Heart right ventricle (tissue), 16 donors: ENCODE measurements at regions not wholly inside any gene's neighbourhood (a gene's known extent, or its start where the extent isn't known, plus 50 kb on each side); places are given as distances from the start of the nearest gene placed in this dataset.
A peak's percentile ranks its signal among the peaks of the same experiment; 100 is the strongest.

ENCODE experiments used
- ATAC-seq, 8 donors: fragments of 200-7000 bp; cut with Tn5 transposase; one replicate each; pipeline ENCODE4 v1.9.1; 2020; ENCODE audit warnings: mild to moderate bottlenecking in 8 of 8, moderate library complexity in 8 of 8, moderate number of reproducible peaks in 1 of 8
- DNase-seq, 2 donors: peaks; one replicate each; pipeline ENCODE4 v3.0.0-alpha.2; 2020
- H3K27ac ChIP-seq, 10 donors: fragments of 200-600 bp; sonication (generic) in 2 of 10; one replicate each; pipeline versions ENCODE4 v1.5.0 to v1.8.0; 2020 to 2022; ENCODE audit warnings: mild to moderate bottlenecking in 3 of 10
- H3K27me3 ChIP-seq, 7 donors: fragments of 200-600 bp; one replicate each; pipeline ENCODE4 v1.8.0; 2021 to 2022; ENCODE audit warnings: mild to moderate bottlenecking in 2 of 7
- H3K36me3 ChIP-seq, 9 donors: fragments of 200-600 bp; sonication (generic) in 1 of 9; one replicate each; pipeline versions ENCODE4 v1.5.0 to v1.8.0; 2020 to 2022; ENCODE audit warnings: mild to moderate bottlenecking in 2 of 9
- H3K4me1 ChIP-seq, 9 donors: fragments of 200-600 bp; sonication (generic) in 1 of 9; one replicate each; pipeline versions ENCODE4 v1.5.0 to v1.8.0; 2020 to 2022; ENCODE audit warnings: mild to moderate bottlenecking in 4 of 9
- H3K4me3 ChIP-seq, 10 donors: fragments of 200-600 bp; sonication (generic) in 2 of 10; one replicate each; pipeline versions ENCODE4 v1.5.0 to v1.8.0; 2020 to 2022; ENCODE audit warnings: mild to moderate bottlenecking in 7 of 10, moderate library complexity in 2 of 10
- H3K9me3 ChIP-seq, 11 donors: fragments of 200-600 bp in 10 of 11; sonication (generic) in 2 of 11; one replicate each; pipeline versions ENCODE4 v1.5.0 to v1.8.0; 2013 to 2022; ENCODE audit warnings: mild to moderate bottlenecking in 2 of 11, control low read depth in 1 of 11, moderate library complexity in 1 of 11
- CTCF ChIP-seq, 9 donors: fragments of 200-600 bp; sonication (generic) in 2 of 9; IDR thresholded peaks; one replicate each; pipeline versions ENCODE4 v1.5.0 to v1.8.0; 2021 to 2022; ENCODE audit warnings: antibody characterized with exemption in 9 of 9, mild to moderate bottlenecking in 5 of 9, moderate library complexity in 1 of 9
- WGBS, 2 donors: extraction: QIAGEN DNeasy Blood & Tissue Kit; methylation state at CpG; one replicate each; pipeline ENCODE4 v1.1.7; 2013; ENCODE audit warnings: inconsistent platforms in 1 of 2; 5-methylcytosine and 5-hydroxymethylcytosine counted together
- intact Hi-C, 10 donors: fragments of 100-400 bp; cut with DNase I; formaldehyde crosslinking; loops; one replicate each; pipeline versions ENCODE4 v1.11.1 to v1.14.2; 2022
- donor health status: Arrhythmogenic right ventricular cardiomyopathy.
- donor health status: ischemic (EF 13 %, LVEDD 7.1; RV severe dilation, severe dysfunction).
- donor health status: healthy with polysubstance abuse.
- donor health status: DM: no; HTN: yes; CAD: no.
- donor health status: DM: no; HTN: no; CAD: no.
- donor health status: ischemic (EF 25% LVEDD 6.9; RV normal size, moderate dysfunction).
- donor health status: ischemic (EF 25% LVEDD 5.7; RV mildly dilated, moderate dysfunction).
- donor health status: healthy.
- donor health status: DM: yes; HTN: yes; CAD: no.
- donor health status: Ischemic cardiomyopathy.
- donor health status: ischemic (EF 35%, LVEDD 5.7; RV mildly dilated, moderate dysfunction).
- donor health status: nonischemic (EF 11% LVEDD 7.7; RV severe dilation, severe dysfunction).
- donor health status: DM: yes; HTN: yes; CAD: no.
- donor health status: PGD.
- donor health status: ischemic (EF 29% LVEDD 5.4; RV normal size, mild dysfunction).
- donor health status: nonischemic (EF 23%, LVEDD 6.1; RV moderate dilation, normal function).

- Histone ChIP-seq H3K4me3 (no peak overlapping the region), H3K27me3 (peaks cover 0 to 4% (median 0%) of the 10 kb centered on the region in 7 donors), H3K27ac (peak overlapping the region in 1 of 10 donors; percentile 7), H3K36me3 (no peaks in the 10 kb centered on the region), H3K4me1 (peaks cover 0 to 9% (median 0%) of the 10 kb centered on the region in 9 donors), H3K9me3 (no peaks in the 10 kb centered on the region)
- intact Hi-C loops, result no loop called here
- 52 to 60% methylated on average over 5 of the region's 5 CpGs for WGBS, 2 donors
- ATAC-seq, result peak in 2 of 8 donors; percentile 24 to 46
- DNase-seq, result no peak
- TF ChIP-seq CTCF (IDR thresholded peaks at IDR 0.05), result no peak
Measured at GRCh38 chr7:40996233-40996677, 706.6 kb downstream of the INHBA start.

GRCh38 chr7:40990841-40991240, 712.0 kb downstream of the INHBA start:
- H3K27ac ChIP-seq, result peak overlapping the region in 1 of 10 donors; percentile 15

GRCh38 chr7:40987571-40987970, 715.3 kb downstream of the INHBA start:
- intact Hi-C loops, result no loop called here

More at GRCh38 chr7:40990841-40991240, 712.0 kb downstream of the INHBA start:
- H3K4me1 ChIP-seq, result no peaks in the 10 kb centered on the region
- no peak overlapping the region for H3K4me3 ChIP-seq
- H3K9me3 ChIP-seq, result no peaks in the 10 kb centered on the region
- TF ChIP-seq CTCF (IDR thresholded peaks at IDR 0.05), result no peak
- intact Hi-C loops, result no loop called here
- peaks cover 0 to 4% (median 0%) of the 10 kb centered on the region in 7 donors for H3K27me3 ChIP-seq
- WGBS, 2 donors, result 82% methylated on average over 3 of the region's 3 CpGs
- ATAC-seq, result peak in 1 of 8 donors; percentile 30
- no peaks in the 10 kb centered on the region for H3K36me3 ChIP-seq
- DNase-seq, result no peak

GRCh38 chr7:40986351-40986873, 716.5 kb downstream of the INHBA start:
- WGBS, 2 donors, result 59 to 62% methylated on average over 7 of the region's 7 CpGs
- no peaks in the 10 kb centered on the region for H3K27me3 ChIP-seq
- no peaks in the 10 kb centered on the region for H3K36me3 ChIP-seq
- intact Hi-C loops, result no loop called here
- H3K4me1 ChIP-seq, result no peaks in the 10 kb centered on the region
- peaks cover 0 to 5% (median 0%) of the 10 kb centered on the region in 11 donors for H3K9me3 ChIP-seq
- H3K27ac ChIP-seq, result peak overlapping the region in 1 of 10 donors; percentile 32
- TF ChIP-seq CTCF (IDR thresholded peaks at IDR 0.05), result no peak
- DNase-seq, result no peak
- ATAC-seq, result peak in 6 of 8 donors; percentile 59 to 92 (median 74)
- H3K4me3 ChIP-seq, result no peak overlapping the region

More at GRCh38 chr7:40987571-40987970, 715.3 kb downstream of the INHBA start:
- H3K4me1 ChIP-seq, result no peaks in the 10 kb centered on the region
- no peak overlapping the region for H3K27ac ChIP-seq
- TF ChIP-seq CTCF (IDR thresholded peaks at IDR 0.05), result no peak
- H3K9me3 ChIP-seq, result no peaks in the 10 kb centered on the region
- 96% methylated on average over 2 of the region's 2 CpGs for WGBS, 2 donors
- DNase-seq, result no peak
- no peaks in the 10 kb centered on the region for H3K27me3 ChIP-seq
- no peak overlapping the region for H3K4me3 ChIP-seq
- ATAC-seq, result no peak
- H3K36me3 ChIP-seq, result no peaks in the 10 kb centered on the region
